ENCODE measurements at regions not wholly inside any gene's neighbourhood (a gene's known extent, or its start where the extent isn't known, plus 50 kb on each side); places are given as distances from the start of the nearest gene placed in this dataset.

DNA sequence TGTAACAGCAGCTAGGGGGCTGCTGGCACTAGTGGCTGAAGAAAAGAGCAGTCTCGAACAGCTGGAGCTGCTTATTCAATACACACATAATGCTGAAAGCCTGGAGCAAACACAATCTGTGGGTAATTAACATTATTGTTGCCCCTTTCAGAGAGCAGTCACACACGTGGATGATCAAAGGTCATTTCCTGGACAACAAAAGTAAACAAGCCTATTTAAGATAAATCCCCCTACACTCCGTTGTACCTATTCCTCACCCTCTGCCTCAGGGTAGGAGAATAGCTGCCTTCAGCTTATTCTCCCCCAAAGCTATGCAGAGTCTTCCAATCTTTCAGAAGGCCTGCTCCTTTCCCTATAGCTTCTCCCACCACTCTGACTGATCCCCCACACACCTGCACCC lies 803.9 kb downstream of the C4orf33 start:
- Mint-ChIP-seq H3K4me1 (no peaks in the 10 kb centered on the region), H3K27me3 (no peaks in the 10 kb centered on the region), H3K27ac (no peak overlapping the region), H3K4me3 (no peak overlapping the region), H3K36me3 (ENCODE audit: low read depth) (peaks cover 2% of the 10 kb centered on the region), H3K9me3 (no peaks in the 10 kb centered on the region)
- DNase-seq (no peak), ATAC-seq (no peak)

DNA sequence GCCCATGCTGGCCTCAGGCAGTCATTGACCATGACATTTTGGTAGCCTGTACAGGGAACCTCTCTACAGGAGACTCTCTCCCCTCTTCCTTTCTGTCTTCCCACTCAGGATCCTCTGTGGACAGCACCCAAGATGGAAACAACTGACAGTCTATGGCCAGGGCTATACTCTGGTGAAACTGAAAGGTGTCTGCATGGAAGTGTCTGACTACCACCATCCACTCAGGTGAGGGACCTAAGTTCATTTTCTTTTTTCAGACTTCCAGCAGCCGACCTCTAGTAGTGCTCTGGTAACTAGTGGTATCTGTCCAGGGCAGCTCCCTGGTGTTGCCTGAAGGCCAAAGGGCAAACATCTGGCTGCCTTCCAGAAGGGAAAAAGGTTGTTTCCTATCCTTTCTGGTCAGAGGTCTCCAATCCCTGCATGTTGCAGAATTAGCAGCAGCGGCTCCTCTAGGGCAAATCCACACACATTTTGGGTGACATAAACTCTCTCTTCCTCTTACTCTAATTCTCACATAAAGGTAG lies 804.5 kb downstream of the C4orf33 start:
- no peak overlapping the region for H3K4me3 Mint-ChIP-seq
- DNase-seq: no peak
- H3K27ac Mint-ChIP-seq: no peak overlapping the region
- ATAC-seq: no peak
- no peaks in the 10 kb centered on the region for H3K27me3 Mint-ChIP-seq
- no peaks in the 10 kb centered on the region for H3K9me3 Mint-ChIP-seq
- H3K36me3 Mint-ChIP-seq (ENCODE audit: low read depth): peaks cover 2% of the 10 kb centered on the region
- H3K4me1 Mint-ChIP-seq: no peaks in the 10 kb centered on the region

GRCh38 chr4:129901205-129901604 lies 805.3 kb downstream of the C4orf33 start:
- H3K4me1 Mint-ChIP-seq: no peaks in the 10 kb centered on the region
- no peak for DNase-seq

GRCh38 chr4:129903861-129904260 lies 807.9 kb downstream of the C4orf33 start:
- H3K36me3 Mint-ChIP-seq (ENCODE audit: low read depth): peaks cover 2% of the 10 kb centered on the region
- H3K4me1 Mint-ChIP-seq: no peaks in the 10 kb centered on the region
- peaks cover 1% of the 10 kb centered on the region for H3K9me3 Mint-ChIP-seq
- ATAC-seq (no peak), DNase-seq (no peak)
- H3K27me3 Mint-ChIP-seq: no peaks in the 10 kb centered on the region
- H3K4me3 Mint-ChIP-seq: no peak overlapping the region
- no peak overlapping the region for H3K27ac Mint-ChIP-seq

More at GRCh38 chr4:129901205-129901604, 805.3 kb downstream of the C4orf33 start:
- Mint-ChIP-seq H3K36me3 (ENCODE audit: low read depth) (peaks cover 2% of the 10 kb centered on the region), H3K4me3 (no peak overlapping the region), H3K9me3 (no peaks in the 10 kb centered on the region), H3K27me3 (no peaks in the 10 kb centered on the region), H3K27ac (no peak overlapping the region)
- ATAC-seq: no peak

DNA sequence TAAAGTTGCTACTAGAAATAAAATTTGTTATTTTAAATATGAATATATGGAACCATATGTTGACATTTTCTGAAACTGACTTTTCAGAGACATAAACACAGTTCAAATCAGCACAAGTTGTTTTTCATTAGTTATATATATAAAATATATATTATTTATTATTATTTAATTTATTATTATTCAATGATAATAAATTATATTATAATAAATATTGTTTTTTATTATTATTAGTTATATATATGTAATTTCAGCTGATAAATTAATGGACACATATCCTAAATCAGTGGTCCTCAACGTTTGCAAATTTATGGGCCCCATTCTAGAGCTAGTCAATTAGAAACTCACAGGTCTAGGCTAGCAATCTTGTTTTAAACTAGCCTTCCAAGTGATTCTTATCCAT lies 809.3 kb downstream of the C4orf33 start:
- Mint-ChIP-seq H3K27me3 (no peaks in the 10 kb centered on the region), H3K36me3 (ENCODE audit: low read depth) (peaks cover under 1% of the 10 kb centered on the region), H3K4me1 (no peaks in the 10 kb centered on the region), H3K9me3 (peaks cover 10% of the 10 kb centered on the region), H3K27ac (no peak overlapping the region), H3K4me3 (no peak overlapping the region)
- DNase-seq (no peak), ATAC-seq (no peak)

- Mint-ChIP-seq H3K4me1 (no peaks in the 10 kb centered on the region), H3K4me3 (no peak overlapping the region), H3K27ac (no peak overlapping the region), H3K27me3 (no peaks in the 10 kb centered on the region), H3K36me3 (ENCODE audit: low read depth) (no peaks in the 10 kb centered on the region), H3K9me3 (peaks cover 13% of the 10 kb centered on the region)
- no peak for DNase-seq
- no peak for ATAC-seq
These were observed 812.2 kb downstream of the C4orf33 start for GRCh38 chr4:129908117-129908516.

DNA sequence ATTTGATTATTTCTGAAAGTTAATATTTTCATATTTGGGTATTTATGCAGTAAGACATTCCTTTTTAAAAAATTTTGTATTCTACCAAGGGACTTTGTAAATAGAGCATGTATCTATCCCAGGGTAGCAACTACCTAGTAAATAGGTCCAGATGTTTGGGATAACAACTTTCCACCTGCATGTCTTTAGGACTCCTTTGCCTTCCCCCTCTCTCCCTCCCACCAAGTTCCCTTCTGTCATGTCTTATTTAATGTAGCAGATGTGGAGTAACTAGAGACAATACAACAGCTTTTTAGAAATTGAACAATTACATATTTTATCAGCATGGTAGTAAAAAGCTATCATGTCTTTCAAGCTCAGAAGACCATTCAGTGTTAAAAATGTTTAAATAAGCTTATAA lies 821.0 kb downstream of the C4orf33 start:
- Mint-ChIP-seq H3K4me1 (no peaks in the 10 kb centered on the region), H3K4me3 (no peak overlapping the region), H3K27me3 (no peaks in the 10 kb centered on the region), H3K27ac (no peak overlapping the region), H3K9me3 (no peaks in the 10 kb centered on the region), H3K36me3 (ENCODE audit: low read depth) (no peaks in the 10 kb centered on the region)
- ATAC-seq: no peak
- DNase-seq: no peak

DNA sequence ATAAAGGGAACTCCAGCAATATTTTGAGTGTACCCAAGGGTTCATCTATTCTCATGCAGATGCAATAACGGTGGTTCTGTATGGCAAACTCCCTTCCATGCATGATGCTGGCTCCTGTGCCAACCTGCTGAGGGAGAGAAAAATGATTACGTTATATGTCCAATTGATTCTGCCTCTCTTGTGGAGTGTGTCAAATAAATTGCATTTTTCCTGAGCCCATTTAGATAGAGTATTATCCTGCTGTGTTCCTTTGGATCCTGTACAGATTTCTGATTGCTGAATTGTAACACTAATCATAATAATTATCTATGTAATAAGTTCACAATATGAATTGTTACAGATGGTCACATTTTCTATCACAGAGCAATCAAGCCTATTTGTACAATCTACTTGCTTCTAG lies 821.7 kb downstream of the C4orf33 start:
- H3K27ac Mint-ChIP-seq: no peak overlapping the region
- H3K27me3 Mint-ChIP-seq: no peaks in the 10 kb centered on the region
- no peaks in the 10 kb centered on the region for H3K9me3 Mint-ChIP-seq
- no peaks in the 10 kb centered on the region for H3K4me1 Mint-ChIP-seq
- ATAC-seq (no peak), DNase-seq (no peak)
- H3K4me3 Mint-ChIP-seq: no peak overlapping the region
- no peaks in the 10 kb centered on the region for H3K36me3 Mint-ChIP-seq (ENCODE audit: low read depth)

GRCh38 chr4:129926936-129927335 lies 831.0 kb downstream of the C4orf33 start:
- no peak overlapping the region for H3K4me3 Mint-ChIP-seq
- H3K4me1 Mint-ChIP-seq: no peaks in the 10 kb centered on the region
- H3K9me3 Mint-ChIP-seq: no peaks in the 10 kb centered on the region
- no peaks in the 10 kb centered on the region for H3K36me3 Mint-ChIP-seq (ENCODE audit: low read depth)
- ATAC-seq (no peak), DNase-seq (no peak)
- H3K27me3 Mint-ChIP-seq: no peaks in the 10 kb centered on the region
- no peak overlapping the region for H3K27ac Mint-ChIP-seq

DNA sequence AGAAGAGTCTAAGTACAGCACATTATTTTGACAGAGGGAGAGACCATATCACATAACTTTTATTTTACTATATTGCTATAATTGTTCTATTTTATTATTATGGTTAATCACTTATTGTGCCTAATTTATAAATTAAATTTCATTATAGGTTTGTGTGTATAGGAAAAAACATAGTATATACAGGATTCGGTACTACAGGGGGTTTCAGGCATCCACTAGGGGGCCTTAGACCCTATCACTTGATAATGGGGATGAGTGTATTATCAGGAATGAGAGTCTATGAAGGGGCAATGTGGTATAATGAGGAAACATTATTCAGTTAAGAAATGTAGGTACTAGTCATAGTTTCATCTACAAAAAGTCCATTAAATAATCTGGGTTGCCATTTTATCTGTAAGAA lies 833.1 kb downstream of the C4orf33 start:
- no peak overlapping the region for H3K27ac Mint-ChIP-seq
- no peaks in the 10 kb centered on the region for H3K36me3 Mint-ChIP-seq (ENCODE audit: low read depth)
- no peak overlapping the region for H3K4me3 Mint-ChIP-seq
- no peaks in the 10 kb centered on the region for H3K4me1 Mint-ChIP-seq
- ATAC-seq: no peak
- no peak for DNase-seq
- H3K27me3 Mint-ChIP-seq: no peaks in the 10 kb centered on the region
- H3K9me3 Mint-ChIP-seq: no peaks in the 10 kb centered on the region

DNA sequence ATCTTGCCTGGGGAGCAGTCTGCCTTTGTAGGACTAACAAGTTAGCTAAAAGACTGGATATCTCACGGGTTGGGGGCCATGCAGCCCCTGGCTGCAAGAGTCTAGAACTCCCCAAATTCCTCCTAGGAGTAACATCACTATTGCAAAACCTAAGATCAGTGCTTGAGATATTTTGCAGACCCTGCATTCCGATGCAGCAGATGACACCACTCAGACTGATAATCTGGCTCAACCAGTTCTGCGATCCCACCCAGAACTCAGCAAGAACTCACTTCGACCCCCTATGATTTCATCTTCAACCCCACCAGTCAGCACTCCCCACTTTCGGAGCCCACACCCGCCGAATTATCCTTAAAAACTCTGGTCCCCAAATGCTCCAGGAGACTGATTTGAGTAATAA lies 834.0 kb downstream of the C4orf33 start:
- DNase-seq: no peak
- no peaks in the 10 kb centered on the region for H3K27me3 Mint-ChIP-seq
- no peaks in the 10 kb centered on the region for H3K36me3 Mint-ChIP-seq (ENCODE audit: low read depth)
- no peak for ATAC-seq
- H3K4me3 Mint-ChIP-seq: no peak overlapping the region
- no peaks in the 10 kb centered on the region for H3K9me3 Mint-ChIP-seq
- H3K4me1 Mint-ChIP-seq: no peaks in the 10 kb centered on the region
- H3K27ac Mint-ChIP-seq: no peak overlapping the region

DNA sequence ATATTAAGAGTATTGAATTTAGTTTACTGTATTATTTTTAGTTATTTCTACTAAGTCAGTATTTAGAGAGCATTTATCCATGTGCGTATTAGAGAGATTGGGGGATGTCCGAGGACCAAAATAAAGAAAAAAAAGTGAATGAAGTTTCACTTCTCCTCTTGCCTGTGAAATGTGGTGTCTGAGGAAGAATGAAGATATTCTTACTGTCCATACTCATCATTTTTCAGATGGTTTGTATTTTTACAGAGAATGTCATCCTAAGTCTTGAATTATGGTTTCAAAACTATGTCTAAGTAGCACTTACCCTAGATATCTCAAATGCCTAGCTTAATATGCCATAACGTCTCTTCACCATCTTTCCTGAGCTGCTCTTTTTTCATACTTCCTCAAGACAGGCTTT lies 854.3 kb downstream of the C4orf33 start:
- Mint-ChIP-seq H3K4me1 (no peaks in the 10 kb centered on the region), H3K4me3 (no peak overlapping the region), H3K27ac (no peak overlapping the region)

GRCh38 chr4:129966175-129966574 lies 870.2 kb downstream of the C4orf33 start:
- no peak for ATAC-seq
- no peaks in the 10 kb centered on the region for H3K27me3 Mint-ChIP-seq
- H3K4me1 Mint-ChIP-seq: no peaks in the 10 kb centered on the region
- H3K27ac Mint-ChIP-seq: no peak overlapping the region
- peaks cover under 1% of the 10 kb centered on the region for H3K9me3 Mint-ChIP-seq
- no peaks in the 10 kb centered on the region for H3K36me3 Mint-ChIP-seq (ENCODE audit: low read depth)
- no peak overlapping the region for H3K4me3 Mint-ChIP-seq
- no peak for DNase-seq

More for the DNA sequence above, 854.3 kb downstream of the C4orf33 start:
- Mint-ChIP-seq H3K9me3 (no peaks in the 10 kb centered on the region), H3K27me3 (no peaks in the 10 kb centered on the region), H3K36me3 (ENCODE audit: low read depth) (no peaks in the 10 kb centered on the region)
- no peak for DNase-seq
- ATAC-seq: no peak

- Mint-ChIP-seq H3K9me3 (peaks cover 4% of the 10 kb centered on the region), H3K36me3 (ENCODE audit: low read depth) (no peaks in the 10 kb centered on the region), H3K4me1 (no peaks in the 10 kb centered on the region), H3K4me3 (no peak overlapping the region), H3K27ac (no peak overlapping the region), H3K27me3 (no peaks in the 10 kb centered on the region)
- DNase-seq (no peak), ATAC-seq (no peak)
These were observed 872.4 kb downstream of the C4orf33 start for GRCh38 chr4:129968366-129968765.

GRCh38 chr4:129968778-129969177 lies 872.8 kb downstream of the C4orf33 start:
- peaks cover 4% of the 10 kb centered on the region for H3K9me3 Mint-ChIP-seq
- no peak overlapping the region for H3K4me3 Mint-ChIP-seq
- H3K27me3 Mint-ChIP-seq: no peaks in the 10 kb centered on the region
- DNase-seq (no peak), ATAC-seq (no peak)
- H3K36me3 Mint-ChIP-seq (ENCODE audit: low read depth): no peaks in the 10 kb centered on the region
- H3K27ac Mint-ChIP-seq: no peak overlapping the region
- no peaks in the 10 kb centered on the region for H3K4me1 Mint-ChIP-seq

GRCh38 chr4:129970801-129971200 lies 874.8 kb downstream of the C4orf33 start:
- no peak for ATAC-seq
- no peaks in the 10 kb centered on the region for H3K36me3 Mint-ChIP-seq (ENCODE audit: low read depth)
- H3K4me3 Mint-ChIP-seq: no peak overlapping the region
- H3K9me3 Mint-ChIP-seq: peaks cover 4% of the 10 kb centered on the region
- H3K27me3 Mint-ChIP-seq: no peaks in the 10 kb centered on the region
- no peak overlapping the region for H3K27ac Mint-ChIP-seq
- H3K4me1 Mint-ChIP-seq: no peaks in the 10 kb centered on the region
- DNase-seq: no peak

All from activated naive CD8-positive, alpha-beta T cell treated with anti-CD3 and anti-CD28 coated beads, Interleukin-2, amount 50 U/mL, for 24 hours (primary cell).